BE2C (cell line): ENCODE measurements at regions not wholly inside any gene's neighbourhood (a gene's known extent, or its start where the extent isn't known, plus 50 kb on each side); places are given as distances from the start of the nearest gene placed in this dataset.

Source experiments
- DNase-seq: peaks from one replicate; pipeline ENCODE4 v3.0.0-alpha.2; 2020
- H3K27me3 ChIP-seq: fragments of 250-450 bp; sonication (Bioruptor Pico); 2 replicates; pipeline ENCODE4 v1.5.1; 2020; ENCODE audit warnings: mild to moderate bottlenecking
- H3K36me3 ChIP-seq: fragments of 250-450 bp; sonication (Bioruptor Pico); 2 replicates; pipeline ENCODE4 v1.5.1; 2020; ENCODE audit warnings: mild to moderate bottlenecking
- H3K4me1 ChIP-seq: fragments of 250-450 bp; sonication (Bioruptor Pico); 2 replicates; pipeline ENCODE4 v1.5.1; 2020
- H3K4me3 ChIP-seq: 2 replicates; pipeline ENCODE4 v1.5.1; 2011; ENCODE audit warnings: low read depth, low read length
- H3K9me3 ChIP-seq: fragments of 250-450 bp; sonication (Bioruptor Pico); 2 replicates; pipeline ENCODE4 v1.5.1; 2020
- CTCF ChIP-seq: IDR thresholded peaks from 2 replicates; pipeline ENCODE4 v1.5.1; 2012; ENCODE audit warnings: mild to moderate bottlenecking, low read depth, low read length

DNA sequence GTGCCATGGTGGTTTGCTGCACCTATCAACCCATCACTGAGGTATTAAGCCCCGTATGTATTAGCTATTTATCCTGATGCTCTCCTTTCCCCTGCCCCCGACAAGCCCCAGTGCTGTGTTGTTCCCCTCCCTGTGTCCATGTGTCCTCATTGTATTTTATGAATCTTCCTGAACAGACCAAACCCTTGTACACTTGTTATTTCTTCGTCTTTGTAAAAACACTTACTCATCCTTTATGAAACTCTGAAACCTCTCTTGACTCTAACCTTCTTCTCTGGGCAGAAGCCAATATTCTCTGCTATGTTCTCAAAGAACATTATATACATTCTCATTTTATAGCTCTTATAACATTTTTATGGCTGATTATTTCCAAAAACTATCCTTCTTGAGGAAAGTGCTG, 746.9 kb downstream of the EFNB2 start:
- no peaks in the 10 kb centered on the region for H3K9me3 ChIP-seq
- no peak overlapping the region for H3K4me3 ChIP-seq
- H3K27me3 ChIP-seq: no peaks in the 10 kb centered on the region
- no peaks in the 10 kb centered on the region for H3K4me1 ChIP-seq
- DNase-seq: no peak
- no peaks in the 10 kb centered on the region for H3K36me3 ChIP-seq
- no peak for TF ChIP-seq CTCF

- DNase-seq: no peak
- Histone ChIP-seq H3K9me3 (no peaks in the 10 kb centered on the region), H3K4me3 (no peak overlapping the region), H3K27me3 (no peaks in the 10 kb centered on the region), H3K4me1 (no peaks in the 10 kb centered on the region), H3K36me3 (no peaks in the 10 kb centered on the region)
- TF ChIP-seq CTCF: no peak
These were observed 747.8 kb downstream of the EFNB2 start for GRCh38 chr13:105787632-105788031.

GRCh38 chr13:105785436-105785835, 750.0 kb downstream of the EFNB2 start:
- no peaks in the 10 kb centered on the region for H3K36me3 ChIP-seq
- TF ChIP-seq CTCF: no peak
- no peak overlapping the region for H3K4me3 ChIP-seq
- no peaks in the 10 kb centered on the region for H3K27me3 ChIP-seq
- H3K9me3 ChIP-seq: no peaks in the 10 kb centered on the region
- no peaks in the 10 kb centered on the region for H3K4me1 ChIP-seq
- no peak for DNase-seq

GRCh38 chr13:105783261-105783660, 752.2 kb downstream of the EFNB2 start:
- H3K9me3 ChIP-seq: no peaks in the 10 kb centered on the region
- no peaks in the 10 kb centered on the region for H3K4me1 ChIP-seq
- no peaks in the 10 kb centered on the region for H3K36me3 ChIP-seq
- DNase-seq: no peak
- H3K27me3 ChIP-seq: no peaks in the 10 kb centered on the region
- no peak for TF ChIP-seq CTCF
- H3K4me3 ChIP-seq: no peak overlapping the region

DNA sequence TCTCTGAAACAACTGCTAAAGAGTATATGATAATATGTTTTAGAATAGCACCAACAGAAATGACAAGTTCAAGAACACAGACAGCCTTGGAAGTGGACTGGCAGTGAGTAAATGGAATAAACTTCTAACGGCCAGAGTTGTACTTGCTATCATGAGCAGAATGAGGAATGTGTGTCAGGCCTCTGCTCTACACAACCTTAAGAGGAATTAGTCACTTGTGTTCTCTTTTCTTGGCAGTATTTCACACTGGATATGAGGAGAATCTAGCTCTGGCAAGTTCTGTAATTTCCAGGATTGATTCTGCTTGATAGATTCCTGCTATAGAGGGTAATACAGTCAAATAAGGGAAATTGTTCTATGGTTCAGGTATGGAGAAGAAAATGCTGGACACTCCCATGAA, 757.3 kb downstream of the EFNB2 start:
- no peak overlapping the region for H3K4me3 ChIP-seq
- TF ChIP-seq CTCF: no peak
- H3K36me3 ChIP-seq: no peaks in the 10 kb centered on the region
- H3K9me3 ChIP-seq: no peaks in the 10 kb centered on the region
- peaks cover 10% of the 10 kb centered on the region for H3K4me1 ChIP-seq
- no peak for DNase-seq
- H3K27me3 ChIP-seq: no peaks in the 10 kb centered on the region

DNA sequence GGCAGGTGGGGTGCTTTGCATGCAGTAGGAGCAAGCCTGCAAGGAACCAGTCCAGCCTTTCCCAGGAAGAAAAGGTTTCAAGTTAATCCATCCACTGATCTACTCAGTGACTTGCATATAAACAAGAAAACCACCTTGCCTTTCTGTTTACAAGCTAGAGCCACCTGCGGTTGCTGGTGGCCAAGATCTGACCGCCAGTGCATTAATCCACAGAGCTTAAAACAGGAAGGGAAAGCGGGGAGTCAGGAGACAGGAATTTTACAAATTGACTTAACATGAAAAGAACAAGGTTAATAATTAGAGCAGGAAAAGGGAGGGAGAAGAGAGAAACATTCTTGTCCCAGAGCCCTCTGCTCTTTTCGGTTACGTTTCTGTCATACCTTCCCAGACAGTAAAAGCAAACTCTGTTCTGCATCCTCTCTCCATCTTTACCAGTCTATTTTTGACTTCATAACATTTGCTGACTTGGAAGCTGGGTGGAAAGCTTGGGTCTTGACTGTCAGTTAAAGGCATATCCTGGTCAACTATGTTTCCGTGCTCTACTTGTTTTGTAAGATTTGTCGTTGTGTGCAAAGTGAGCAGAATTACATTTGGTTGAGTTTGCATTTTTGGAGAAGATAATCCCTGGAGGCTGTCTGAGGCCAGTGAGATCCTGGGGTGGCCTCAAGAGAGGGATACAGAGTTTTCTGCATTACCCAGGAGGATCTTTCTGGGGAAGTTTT, 760.6 kb downstream of the EFNB2 start:
- Histone ChIP-seq H3K27me3 (no peaks in the 10 kb centered on the region), H3K4me3 (no peak overlapping the region), H3K36me3 (no peaks in the 10 kb centered on the region), H3K9me3 (no peaks in the 10 kb centered on the region), H3K4me1 (peaks cover 10% of the 10 kb centered on the region)
- no peak for TF ChIP-seq CTCF
- no peak for DNase-seq
